BE2C (cell line): ENCODE measurements at regions not wholly inside any gene's neighbourhood (a gene's known extent, or its start where the extent isn't known, plus 50 kb on each side); places are given as distances from the start of the nearest gene placed in this dataset.
"Not testable (repeated sequence)": the region's sequence is repeated elsewhere in the genome, so short reads cannot be mapped to it uniquely, and the experiment has no call there.

Experiments
- DNase-seq: peaks from one replicate; pipeline ENCODE4 v3.0.0-alpha.2; 2020
- H3K27me3 ChIP-seq: fragments of 250-450 bp; sonication (Bioruptor Pico); 2 replicates; pipeline ENCODE4 v1.5.1; 2020; ENCODE audit warnings: mild to moderate bottlenecking
- H3K36me3 ChIP-seq: fragments of 250-450 bp; sonication (Bioruptor Pico); 2 replicates; pipeline ENCODE4 v1.5.1; 2020; ENCODE audit warnings: mild to moderate bottlenecking
- H3K4me1 ChIP-seq: fragments of 250-450 bp; sonication (Bioruptor Pico); 2 replicates; pipeline ENCODE4 v1.5.1; 2020
- H3K4me3 ChIP-seq: 2 replicates; pipeline ENCODE4 v1.5.1; 2011; ENCODE audit warnings: low read depth, low read length
- H3K9me3 ChIP-seq: fragments of 250-450 bp; sonication (Bioruptor Pico); 2 replicates; pipeline ENCODE4 v1.5.1; 2020
- TF ChIP-seq, protein P1 (sequence below): IDR thresholded peaks from 2 replicates; pipeline ENCODE4 v1.5.1; 2012; ENCODE audit warnings: mild to moderate bottlenecking, low read depth, low read length

DNA sequence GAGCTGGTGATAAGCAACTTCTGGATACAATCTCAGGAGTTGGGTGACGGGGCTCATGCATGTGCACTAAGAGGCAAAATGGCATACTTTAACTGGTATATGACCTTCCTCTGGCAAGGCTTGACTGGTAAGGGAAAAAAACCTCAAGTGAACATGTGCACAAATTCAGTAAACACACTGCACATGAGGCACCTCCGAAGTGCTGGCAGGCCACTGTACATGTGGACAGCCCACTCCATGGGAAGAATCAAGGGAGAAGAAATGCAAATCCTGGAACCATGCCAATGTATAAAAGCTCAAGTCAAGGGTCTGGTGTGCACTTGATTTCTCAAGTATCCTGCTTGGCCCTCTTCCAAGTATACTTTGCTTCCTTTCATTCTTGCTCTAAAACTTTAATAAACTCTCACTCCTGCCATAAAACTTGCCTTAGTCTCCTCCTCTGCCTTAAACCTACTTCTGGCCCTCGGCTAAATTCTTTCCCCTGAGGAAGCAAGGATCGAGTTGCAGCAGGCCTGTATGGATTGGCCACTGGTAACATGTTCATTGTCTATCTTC is 167.2 kb downstream of the RAMP3 start:
- Histone ChIP-seq H3K36me3 (no peaks in the 10 kb centered on the region), H3K4me3 (no peak overlapping the region), H3K9me3 (no peaks in the 10 kb centered on the region; the same call in 1 of the 2 replicates), H3K27me3 (no peaks in the 10 kb centered on the region), H3K4me1 (no peaks in the 10 kb centered on the region)
- DNase-seq, result no peak
- TF ChIP-seq, protein P1, sequence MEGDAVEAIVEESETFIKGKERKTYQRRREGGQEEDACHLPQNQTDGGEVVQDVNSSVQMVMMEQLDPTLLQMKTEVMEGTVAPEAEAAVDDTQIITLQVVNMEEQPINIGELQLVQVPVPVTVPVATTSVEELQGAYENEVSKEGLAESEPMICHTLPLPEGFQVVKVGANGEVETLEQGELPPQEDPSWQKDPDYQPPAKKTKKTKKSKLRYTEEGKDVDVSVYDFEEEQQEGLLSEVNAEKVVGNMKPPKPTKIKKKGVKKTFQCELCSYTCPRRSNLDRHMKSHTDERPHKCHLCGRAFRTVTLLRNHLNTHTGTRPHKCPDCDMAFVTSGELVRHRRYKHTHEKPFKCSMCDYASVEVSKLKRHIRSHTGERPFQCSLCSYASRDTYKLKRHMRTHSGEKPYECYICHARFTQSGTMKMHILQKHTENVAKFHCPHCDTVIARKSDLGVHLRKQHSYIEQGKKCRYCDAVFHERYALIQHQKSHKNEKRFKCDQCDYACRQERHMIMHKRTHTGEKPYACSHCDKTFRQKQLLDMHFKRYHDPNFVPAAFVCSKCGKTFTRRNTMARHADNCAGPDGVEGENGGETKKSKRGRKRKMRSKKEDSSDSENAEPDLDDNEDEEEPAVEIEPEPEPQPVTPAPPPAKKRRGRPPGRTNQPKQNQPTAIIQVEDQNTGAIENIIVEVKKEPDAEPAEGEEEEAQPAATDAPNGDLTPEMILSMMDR, result no peak

DNA sequence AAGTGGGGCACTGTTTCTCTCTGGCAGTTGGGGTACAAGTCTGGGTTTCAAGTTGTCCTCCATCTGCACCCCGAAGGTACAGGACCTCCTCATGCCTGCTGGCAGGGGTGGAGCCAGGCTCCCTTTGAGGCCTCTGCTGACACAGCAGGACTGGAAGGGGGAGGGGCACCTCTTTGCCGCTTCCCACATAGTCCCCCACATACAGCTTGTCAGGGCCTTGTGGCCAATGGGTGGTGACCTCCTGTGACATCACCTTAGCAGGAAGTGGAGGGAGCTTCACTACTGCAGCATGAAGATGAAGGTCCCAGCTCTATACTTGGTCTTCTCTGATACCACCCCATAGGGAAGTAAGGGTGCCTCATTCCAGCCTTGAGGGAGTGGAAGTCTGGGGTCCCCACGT is 167.8 kb downstream of the RAMP3 start:
- TF ChIP-seq, protein P1, result no peak
- no peaks in the 10 kb centered on the region for H3K27me3 ChIP-seq
- H3K4me1 ChIP-seq, result no peaks in the 10 kb centered on the region
- H3K9me3 ChIP-seq, result no peaks in the 10 kb centered on the region; the same call in 1 of the 2 replicates
- H3K4me3 ChIP-seq, result no peak overlapping the region
- DNase-seq, result no peak
- H3K36me3 ChIP-seq, result no peaks in the 10 kb centered on the region

DNA sequence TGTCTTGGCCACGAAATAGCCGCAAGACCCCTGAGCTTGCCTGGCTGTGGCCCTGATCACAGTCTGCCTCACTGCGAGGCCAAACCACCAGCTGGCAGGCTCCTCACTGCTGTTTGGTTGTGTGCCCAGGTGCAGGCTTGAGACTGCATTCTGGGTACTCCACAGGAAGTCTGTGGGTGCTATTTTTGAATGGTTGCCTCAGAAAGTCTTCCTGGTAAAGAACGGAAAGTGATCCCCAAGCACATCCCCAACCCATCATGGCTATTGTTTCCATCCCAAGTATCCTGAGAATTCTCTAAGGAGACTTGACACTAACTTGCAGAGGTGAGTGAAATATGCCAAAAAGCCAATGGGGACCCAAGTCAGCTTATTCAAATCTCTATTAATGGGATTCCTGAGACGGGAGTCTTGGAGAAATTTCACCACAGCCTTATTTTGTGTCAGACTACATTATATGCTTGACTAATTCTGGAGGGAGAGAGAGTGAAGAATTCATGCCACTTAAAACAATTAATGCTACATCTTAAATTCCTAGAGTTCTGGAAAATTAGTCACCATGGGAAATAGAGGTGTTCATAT is 170.9 kb downstream of the RAMP3 start:
- no peaks in the 10 kb centered on the region for H3K9me3 ChIP-seq
- H3K4me1 ChIP-seq, result no peaks in the 10 kb centered on the region
- H3K27me3 ChIP-seq, result no peaks in the 10 kb centered on the region
- DNase-seq, result no peak
- TF ChIP-seq, protein P1, result no peak
- no peak overlapping the region for H3K4me3 ChIP-seq
- no peaks in the 10 kb centered on the region for H3K36me3 ChIP-seq

DNA sequence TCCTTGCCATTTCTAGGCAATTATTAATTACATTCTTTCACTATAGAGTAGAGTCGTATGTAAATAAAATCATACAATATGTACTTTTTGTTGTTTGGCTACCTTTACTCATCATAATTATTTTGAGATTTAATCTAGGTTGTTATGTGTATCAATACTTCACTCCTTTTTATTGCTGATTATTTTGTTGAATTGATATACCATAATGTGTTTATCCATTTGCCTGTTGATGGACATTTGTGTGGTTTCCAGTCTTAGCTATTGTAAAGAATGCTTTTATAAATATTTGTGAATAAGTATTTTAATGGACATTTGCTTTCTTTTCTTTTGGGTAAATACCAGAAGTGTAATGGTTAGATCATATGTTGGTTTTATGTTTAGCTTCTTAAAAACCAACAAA is 174.0 kb downstream of the RAMP3 start:
- H3K36me3 ChIP-seq, result no peaks in the 10 kb centered on the region
- H3K9me3 ChIP-seq, result no peaks in the 10 kb centered on the region
- DNase-seq, result no peak
- H3K4me1 ChIP-seq, result no peaks in the 10 kb centered on the region
- H3K27me3 ChIP-seq, result no peaks in the 10 kb centered on the region
- TF ChIP-seq, protein P1, result no peak
- no peak overlapping the region for H3K4me3 ChIP-seq

DNA sequence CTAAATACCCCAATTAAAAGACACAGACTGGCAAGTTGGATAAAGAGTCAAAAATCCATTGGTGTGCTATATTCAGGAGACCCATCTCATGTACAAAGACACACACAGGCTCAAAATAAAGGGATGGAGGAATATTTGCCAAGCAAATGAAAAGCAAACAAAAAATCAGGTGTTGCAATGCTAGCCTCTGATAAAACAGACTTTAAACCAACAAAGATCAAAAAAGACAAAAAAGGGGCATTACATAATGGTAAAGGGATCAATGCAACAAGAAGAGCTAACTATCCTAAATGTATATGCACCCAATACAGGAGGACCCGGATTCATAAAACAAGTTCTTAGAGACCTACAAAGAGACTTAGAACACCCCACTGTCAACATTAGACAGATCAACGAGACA is 177.4 kb downstream of the RAMP3 start:
- not testable (repeated sequence) for DNase-seq, H3K36me3 ChIP-seq, H3K4me1 ChIP-seq, H3K27me3 ChIP-seq, H3K4me3 ChIP-seq, H3K9me3 ChIP-seq

DNA sequence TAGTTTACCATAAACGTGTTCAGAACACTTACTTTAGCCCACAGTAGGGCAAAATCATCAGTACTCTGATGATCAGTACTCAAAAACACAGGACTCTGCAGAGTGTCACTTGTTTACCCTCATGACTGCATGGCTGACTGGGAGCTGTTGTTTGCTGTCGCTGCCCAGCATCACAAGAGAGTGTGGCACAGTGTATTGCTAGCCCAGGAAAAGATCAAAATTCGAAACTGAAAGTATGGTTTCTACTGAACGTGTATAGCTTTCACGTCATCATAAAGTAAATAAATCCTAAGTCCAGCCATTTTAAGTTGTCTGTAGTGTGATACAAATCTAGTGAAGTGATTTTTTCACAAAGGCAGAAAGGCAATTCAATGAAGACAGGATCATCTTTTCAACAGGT is 184.6 kb downstream of the RAMP3 start:
- Histone ChIP-seq H3K27me3 (no peaks in the 10 kb centered on the region), H3K4me1 (peaks cover 6% of the 10 kb centered on the region), H3K4me3 (no peak overlapping the region), H3K36me3 (no peaks in the 10 kb centered on the region), H3K9me3 (no peaks in the 10 kb centered on the region)
- no peak for DNase-seq
- TF ChIP-seq, protein P1, result no peak
